HG02571 (cell line): ENCODE measurements at regions not wholly inside any gene's neighbourhood (a gene's known extent, or its start where the extent isn't known, plus 50 kb on each side); places are given as distances from the start of the nearest gene placed in this dataset.
"Not testable (repeated sequence)": the region's sequence is repeated elsewhere in the genome, so short reads cannot be mapped to it uniquely, and the experiment has no call there.

ENCODE experiments used
- ATAC-seq: cut with Tn5 transposase; IDR thresholded peaks from one replicate; pipeline ENCODE4 v1.9.1; 2021; ENCODE audit warnings: mild to moderate bottlenecking, moderate library complexity; ENCODE audit not compliant: unreplicated experiment

- no peak for ATAC-seq
These were observed 74.3 kb upstream of the GUCY1A1 start for GRCh38 chr4:155592179-155592937.

GRCh38 chr4:155591738-155592143 is 74.9 kb upstream of the GUCY1A1 start:
- no peak for ATAC-seq

GRCh38 chr4:155590796-155591585 is 75.7 kb upstream of the GUCY1A1 start:
- no peak for ATAC-seq

- ATAC-seq: no peak
These were observed 78.2 kb upstream of the GUCY1A1 start for GRCh38 chr4:155588437-155588836.

- no peak for ATAC-seq
These were observed 78.9 kb upstream of the GUCY1A1 start for GRCh38 chr4:155587766-155588165.

- no peak for ATAC-seq
These were observed 83.6 kb upstream of the GUCY1A1 start for GRCh38 chr4:155582971-155583437.

- ATAC-seq: no peak
These were observed 84.6 kb upstream of the GUCY1A1 start for GRCh38 chr4:155582041-155582440.

GRCh38 chr4:155578726-155579370 is 87.8 kb upstream of the GUCY1A1 start:
- ATAC-seq: no peak

- no peak for ATAC-seq
These were observed 88.4 kb upstream of the GUCY1A1 start for GRCh38 chr4:155578219-155578618.

GRCh38 chr4:155574329-155574728 is 92.3 kb upstream of the GUCY1A1 start:
- not testable (repeated sequence) for ATAC-seq

GRCh38 chr4:155573126-155573525 is 93.5 kb upstream of the GUCY1A1 start:
- ATAC-seq: no peak

GRCh38 chr4:155572106-155572703 is 94.4 kb upstream of the GUCY1A1 start:
- ATAC-seq: no peak

GRCh38 chr4:155571184-155571944 is 95.3 kb upstream of the GUCY1A1 start:
- ATAC-seq: no peak

- ATAC-seq: no peak
These were observed 96.0 kb upstream of the GUCY1A1 start for GRCh38 chr4:155570661-155571060.

GRCh38 chr4:155569960-155570515 is 96.6 kb upstream of the GUCY1A1 start:
- no peak for ATAC-seq

GRCh38 chr4:155569471-155569870 is 97.2 kb upstream of the GUCY1A1 start:
- ATAC-seq: no peak

- ATAC-seq: no peak
These were observed 97.9 kb upstream of the GUCY1A1 start for GRCh38 chr4:155568641-155569220.

- ATAC-seq: no peak
These were observed 100.3 kb upstream of the GUCY1A1 start for GRCh38 chr4:155566354-155566753.

GRCh38 chr4:155565776-155566175 is 100.9 kb upstream of the GUCY1A1 start:
- no peak for ATAC-seq

- no peak for ATAC-seq
These were observed 101.3 kb upstream of the GUCY1A1 start for GRCh38 chr4:155565330-155565729.
